ENCODE measurements at regions not wholly inside any gene's neighbourhood (a gene's known extent, or its start where the extent isn't known, plus 50 kb on each side); places are given as distances from the start of the nearest gene placed in this dataset.

- H3K9me3 ChIP-seq (ENCODE audit: control insufficient read depth in 2 of 2, low read length in 2 of 2) = no peaks in the 10 kb centered on the region
- no peak for DNase-seq
- H3K4me3 ChIP-seq (ENCODE audit: low read depth, low read length) = no peak overlapping the region
- Mint-ChIP-seq H3K4me3 (no peak overlapping the region), H3K27me3 (no peaks in the 10 kb centered on the region), H3K27ac (no peak overlapping the region), H3K9me3 (peaks cover 0 to 1% (median 0%) of the 10 kb centered on the region in 7 donors), H3K4me1 (no peaks in the 10 kb centered on the region), H3K36me3 (no peaks in the 10 kb centered on the region)
- no peaks in the 10 kb centered on the region for H3K4me1 ChIP-seq (ENCODE audit: control insufficient read depth, insufficient read depth, low read length, poor library complexity, severe bottlenecking)
- no peaks in the 10 kb centered on the region for H3K27me3 ChIP-seq (ENCODE audit: control insufficient read depth, insufficient read depth, low read length)
- no peak for ATAC-seq (ENCODE audit: low read depth in 2 of 2)
- no peaks in the 10 kb centered on the region for H3K36me3 ChIP-seq (ENCODE audit: control insufficient read depth, insufficient read depth, low read length)
- H3K27ac ChIP-seq (ENCODE audit: insufficient read depth, low read length, poor library complexity, severe bottlenecking) = no peak overlapping the region
Observed at GRCh38 chr12:91273560-91273959, 90.9 kb upstream of the DCN start.

- no peaks in the 10 kb centered on the region for H3K36me3 Mint-ChIP-seq
- DNase-seq = no peak
- no peaks in the 10 kb centered on the region for H3K27me3 Mint-ChIP-seq
Observed at GRCh38 chr12:91272461-91273063, 89.9 kb upstream of the DCN start.

DNA sequence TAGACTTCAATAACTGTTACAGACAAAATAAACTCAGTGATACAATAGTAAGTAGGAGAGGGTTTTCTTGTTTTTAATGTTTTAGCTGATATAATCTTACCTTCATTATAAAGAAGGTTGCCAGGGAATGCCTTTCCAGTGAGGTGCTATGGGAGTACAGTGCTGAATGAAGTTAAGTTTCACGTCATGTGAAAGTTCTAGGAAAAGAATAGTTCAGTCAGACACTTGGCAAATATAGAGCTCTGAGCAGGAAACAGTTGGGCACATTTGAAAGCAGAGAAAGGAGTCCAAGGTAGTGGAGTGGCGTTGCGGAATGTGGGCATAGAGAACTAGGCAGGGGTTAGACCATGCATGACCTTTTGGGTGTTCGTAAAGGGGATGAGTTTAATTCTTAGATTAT, 88.6 kb upstream of the DCN start:
- ATAC-seq (ENCODE audit: low read depth in 2 of 2) = no peak
- Mint-ChIP-seq H3K27me3 (no peaks in the 10 kb centered on the region), H3K4me3 (no peak overlapping the region), H3K27ac (no peak overlapping the region), H3K36me3 (no peaks in the 10 kb centered on the region), H3K4me1 (no peaks in the 10 kb centered on the region), H3K9me3 (no peaks in the 10 kb centered on the region)
- H3K4me1 ChIP-seq (ENCODE audit: control insufficient read depth, insufficient read depth, low read length, poor library complexity, severe bottlenecking) = no peaks in the 10 kb centered on the region
- no peak overlapping the region for H3K27ac ChIP-seq (ENCODE audit: insufficient read depth, low read length, poor library complexity, severe bottlenecking)
- no peaks in the 10 kb centered on the region for H3K9me3 ChIP-seq (ENCODE audit: control insufficient read depth in 2 of 2, low read length in 2 of 2)
- no peaks in the 10 kb centered on the region for H3K36me3 ChIP-seq (ENCODE audit: control insufficient read depth, insufficient read depth, low read length)
- H3K27me3 ChIP-seq (ENCODE audit: control insufficient read depth, insufficient read depth, low read length) = no peaks in the 10 kb centered on the region
- no peak overlapping the region for H3K4me3 ChIP-seq (ENCODE audit: low read depth, low read length)
- DNase-seq = no peak

More at GRCh38 chr12:91272461-91273063, 89.9 kb upstream of the DCN start:
- Histone ChIP-seq H3K36me3 (ENCODE audit: control insufficient read depth, insufficient read depth, low read length) (no peaks in the 10 kb centered on the region), H3K27me3 (ENCODE audit: control insufficient read depth, insufficient read depth, low read length) (no peaks in the 10 kb centered on the region), H3K9me3 (ENCODE audit: control insufficient read depth in 2 of 2, low read length in 2 of 2) (no peaks in the 10 kb centered on the region), H3K27ac (ENCODE audit: insufficient read depth, low read length, poor library complexity, severe bottlenecking) (no peak overlapping the region), H3K4me3 (ENCODE audit: low read depth, low read length) (no peak overlapping the region), H3K4me1 (ENCODE audit: control insufficient read depth, insufficient read depth, low read length, poor library complexity, severe bottlenecking) (no peaks in the 10 kb centered on the region)
- H3K4me1 Mint-ChIP-seq = no peaks in the 10 kb centered on the region
- H3K9me3 Mint-ChIP-seq = no peaks in the 10 kb centered on the region
- no peak overlapping the region for H3K4me3 Mint-ChIP-seq
- no peak overlapping the region for H3K27ac Mint-ChIP-seq
- ATAC-seq (ENCODE audit: low read depth in 2 of 2) = no peak

DNA sequence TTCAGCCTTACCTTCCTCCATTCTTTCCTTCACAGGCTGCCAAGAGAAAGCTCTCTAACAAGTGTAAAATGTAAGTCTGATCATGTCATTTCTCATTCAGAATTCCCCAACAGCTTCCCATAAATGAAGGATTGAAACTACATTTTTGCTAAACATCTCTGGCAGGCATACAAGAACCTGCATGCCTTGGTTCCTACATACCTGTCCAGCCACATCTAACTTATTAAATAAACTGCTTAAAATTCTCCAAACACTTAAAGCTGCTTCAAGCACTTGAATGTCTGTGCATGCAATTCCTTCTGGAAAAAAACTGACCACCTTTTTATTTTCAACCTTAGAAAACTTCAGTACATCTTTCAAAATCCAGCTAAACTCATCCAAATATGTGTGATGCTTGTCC, 84.4 kb upstream of the DCN start:
- Mint-ChIP-seq H3K9me3 (no peaks in the 10 kb centered on the region), H3K4me3 (no peak overlapping the region), H3K27ac (peak overlapping the region in 1 of 3 donors; percentile 75), H3K36me3 (no peaks in the 10 kb centered on the region), H3K27me3 (no peaks in the 10 kb centered on the region), H3K4me1 (no peaks in the 10 kb centered on the region)
- ATAC-seq (ENCODE audit: low read depth in 2 of 2) (no peak), DNase-seq (no peak)
- Histone ChIP-seq H3K4me3 (ENCODE audit: low read depth, low read length) (no peak overlapping the region), H3K4me1 (ENCODE audit: control insufficient read depth, insufficient read depth, low read length, poor library complexity, severe bottlenecking) (no peaks in the 10 kb centered on the region), H3K9me3 (ENCODE audit: control insufficient read depth in 2 of 2, low read length in 2 of 2) (no peaks in the 10 kb centered on the region), H3K27ac (ENCODE audit: insufficient read depth, low read length, poor library complexity, severe bottlenecking) (no peak overlapping the region), H3K27me3 (ENCODE audit: control insufficient read depth, insufficient read depth, low read length) (no peaks in the 10 kb centered on the region), H3K36me3 (ENCODE audit: control insufficient read depth, insufficient read depth, low read length) (no peaks in the 10 kb centered on the region)

GRCh38 chr12:91264178-91264577, 81.6 kb upstream of the DCN start:
- no peaks in the 10 kb centered on the region for H3K4me1 Mint-ChIP-seq
- H3K4me3 Mint-ChIP-seq = no peak overlapping the region
- Histone ChIP-seq H3K36me3 (ENCODE audit: control insufficient read depth, insufficient read depth, low read length) (no peaks in the 10 kb centered on the region), H3K9me3 (ENCODE audit: control insufficient read depth in 2 of 2, low read length in 2 of 2) (no peaks in the 10 kb centered on the region), H3K27me3 (ENCODE audit: control insufficient read depth, insufficient read depth, low read length) (no peaks in the 10 kb centered on the region), H3K4me3 (ENCODE audit: low read depth, low read length) (no peak overlapping the region), H3K27ac (ENCODE audit: insufficient read depth, low read length, poor library complexity, severe bottlenecking) (no peak overlapping the region), H3K4me1 (ENCODE audit: control insufficient read depth, insufficient read depth, low read length, poor library complexity, severe bottlenecking) (no peaks in the 10 kb centered on the region)
- H3K9me3 Mint-ChIP-seq = peaks cover 0 to 2% (median 0%) of the 10 kb centered on the region in 7 donors
- no peak overlapping the region for H3K27ac Mint-ChIP-seq
- H3K27me3 Mint-ChIP-seq = no peaks in the 10 kb centered on the region
- DNase-seq (no peak), ATAC-seq (ENCODE audit: low read depth in 2 of 2) (no peak)
- no peaks in the 10 kb centered on the region for H3K36me3 Mint-ChIP-seq

DNA sequence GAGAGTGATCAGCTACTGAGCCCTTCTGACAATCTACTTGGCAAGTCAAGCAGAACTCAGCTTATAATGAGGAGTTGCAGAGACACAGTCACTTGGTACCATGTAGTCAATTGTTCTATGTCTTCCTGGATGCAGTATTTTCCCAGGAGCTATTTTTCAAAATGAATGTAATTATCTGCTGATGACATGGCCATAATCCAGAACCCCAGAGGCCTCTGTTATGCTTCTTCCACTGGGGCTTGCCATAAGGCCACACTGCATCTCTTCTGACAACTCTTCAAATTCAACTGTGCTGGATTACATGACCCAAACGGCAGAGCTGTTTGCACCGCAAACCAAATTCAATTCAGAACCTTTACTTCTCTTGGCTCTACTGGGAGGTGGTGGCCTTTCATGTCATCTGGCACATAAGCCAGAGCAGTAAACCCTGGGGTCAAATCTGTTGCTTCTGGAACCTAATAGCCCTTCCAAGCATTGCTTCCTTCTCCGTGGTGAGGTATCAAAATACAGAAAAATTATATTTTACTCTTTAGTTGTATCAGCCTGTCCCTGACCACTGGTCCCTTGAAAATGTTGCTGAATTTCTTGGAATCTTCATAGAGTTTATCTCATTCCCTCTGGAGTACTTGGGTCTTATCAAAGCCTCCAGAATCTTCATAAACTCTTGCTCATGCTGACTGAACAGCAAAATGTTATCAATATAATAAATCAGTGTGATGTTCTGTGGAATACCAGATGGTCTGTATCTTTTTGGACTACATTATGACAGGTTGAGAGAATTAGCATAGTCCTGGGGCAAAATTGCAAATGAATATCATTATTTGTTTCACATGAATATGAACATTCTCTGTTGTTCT, 79.4 kb upstream of the DCN start:
- no peak for ATAC-seq (ENCODE audit: low read depth in 2 of 2)
- H3K4me3 Mint-ChIP-seq = no peak overlapping the region
- Histone ChIP-seq H3K9me3 (ENCODE audit: control insufficient read depth in 2 of 2, low read length in 2 of 2) (no peaks in the 10 kb centered on the region), H3K27me3 (ENCODE audit: control insufficient read depth, insufficient read depth, low read length) (no peaks in the 10 kb centered on the region), H3K36me3 (ENCODE audit: control insufficient read depth, insufficient read depth, low read length) (no peaks in the 10 kb centered on the region), H3K27ac (ENCODE audit: insufficient read depth, low read length, poor library complexity, severe bottlenecking) (no peak overlapping the region), H3K4me1 (ENCODE audit: control insufficient read depth, insufficient read depth, low read length, poor library complexity, severe bottlenecking) (no peaks in the 10 kb centered on the region), H3K4me3 (ENCODE audit: low read depth, low read length) (no peak overlapping the region)
- no peaks in the 10 kb centered on the region for H3K4me1 Mint-ChIP-seq
- H3K27me3 Mint-ChIP-seq = no peaks in the 10 kb centered on the region
- DNase-seq = no peak
- no peaks in the 10 kb centered on the region for H3K36me3 Mint-ChIP-seq
- H3K9me3 Mint-ChIP-seq = peaks cover 0 to 4% (median 0%) of the 10 kb centered on the region in 7 donors
- H3K27ac Mint-ChIP-seq = no peak overlapping the region

DNA sequence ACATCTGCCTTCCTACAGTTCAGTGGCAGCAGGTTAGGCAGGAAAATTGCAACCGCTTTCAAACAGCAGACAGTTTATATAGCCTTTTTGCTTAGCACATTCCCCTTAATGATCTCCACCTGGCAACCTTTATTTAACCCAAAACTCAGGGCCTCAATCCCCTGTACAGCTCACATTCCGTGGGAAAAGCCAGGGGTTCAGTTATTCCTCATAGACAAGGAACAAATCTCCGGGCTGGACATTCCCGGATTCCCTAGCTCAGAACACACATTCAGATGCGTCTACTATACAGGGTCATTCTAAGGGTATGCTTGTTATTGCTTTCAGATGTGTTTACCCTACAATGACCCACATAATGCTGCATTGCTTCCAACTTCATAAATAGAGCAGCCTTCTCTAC, 73.8 kb upstream of the DCN start:
- no peak overlapping the region for H3K4me3 ChIP-seq (ENCODE audit: low read depth, low read length)
- Mint-ChIP-seq H3K27me3 (no peaks in the 10 kb centered on the region), H3K9me3 (peaks cover 0 to 4% (median 0%) of the 10 kb centered on the region in 7 donors), H3K36me3 (no peaks in the 10 kb centered on the region), H3K4me1 (no peaks in the 10 kb centered on the region), H3K4me3 (no peak overlapping the region), H3K27ac (no peak overlapping the region)
- no peak overlapping the region for H3K27ac ChIP-seq (ENCODE audit: insufficient read depth, low read length, poor library complexity, severe bottlenecking)
- H3K9me3 ChIP-seq (ENCODE audit: control insufficient read depth in 2 of 2, low read length in 2 of 2) = no peaks in the 10 kb centered on the region
- no peaks in the 10 kb centered on the region for H3K36me3 ChIP-seq (ENCODE audit: control insufficient read depth, insufficient read depth, low read length)
- DNase-seq (no peak), ATAC-seq (ENCODE audit: low read depth in 2 of 2) (no peak)
- H3K27me3 ChIP-seq (ENCODE audit: control insufficient read depth, insufficient read depth, low read length) = no peaks in the 10 kb centered on the region
- H3K4me1 ChIP-seq (ENCODE audit: control insufficient read depth, insufficient read depth, low read length, poor library complexity, severe bottlenecking) = no peaks in the 10 kb centered on the region

- Mint-ChIP-seq H3K27me3 (no peaks in the 10 kb centered on the region), H3K9me3 (peaks cover 0 to 1% (median 0%) of the 10 kb centered on the region in 7 donors), H3K27ac (no peak overlapping the region), H3K4me3 (no peak overlapping the region), H3K36me3 (no peaks in the 10 kb centered on the region), H3K4me1 (no peaks in the 10 kb centered on the region)
- Histone ChIP-seq H3K9me3 (ENCODE audit: control insufficient read depth in 2 of 2, low read length in 2 of 2) (no peaks in the 10 kb centered on the region), H3K4me1 (ENCODE audit: control insufficient read depth, insufficient read depth, low read length, poor library complexity, severe bottlenecking) (no peaks in the 10 kb centered on the region), H3K4me3 (ENCODE audit: low read depth, low read length) (no peak overlapping the region), H3K36me3 (ENCODE audit: control insufficient read depth, insufficient read depth, low read length) (no peaks in the 10 kb centered on the region), H3K27me3 (ENCODE audit: control insufficient read depth, insufficient read depth, low read length) (no peaks in the 10 kb centered on the region), H3K27ac (ENCODE audit: insufficient read depth, low read length, poor library complexity, severe bottlenecking) (no peak overlapping the region)
- no peak for DNase-seq
- no peak for ATAC-seq (ENCODE audit: low read depth in 2 of 2)
Observed at GRCh38 chr12:91252341-91252740, 69.7 kb upstream of the DCN start.
